ENCODE measurements at regions not wholly inside any gene's neighbourhood (a gene's known extent, or its start where the extent isn't known, plus 50 kb on each side); places are given as distances from the start of the nearest gene placed in this dataset.
A peak's percentile ranks its signal among the peaks of the same experiment; 100 is the strongest.

DNA sequence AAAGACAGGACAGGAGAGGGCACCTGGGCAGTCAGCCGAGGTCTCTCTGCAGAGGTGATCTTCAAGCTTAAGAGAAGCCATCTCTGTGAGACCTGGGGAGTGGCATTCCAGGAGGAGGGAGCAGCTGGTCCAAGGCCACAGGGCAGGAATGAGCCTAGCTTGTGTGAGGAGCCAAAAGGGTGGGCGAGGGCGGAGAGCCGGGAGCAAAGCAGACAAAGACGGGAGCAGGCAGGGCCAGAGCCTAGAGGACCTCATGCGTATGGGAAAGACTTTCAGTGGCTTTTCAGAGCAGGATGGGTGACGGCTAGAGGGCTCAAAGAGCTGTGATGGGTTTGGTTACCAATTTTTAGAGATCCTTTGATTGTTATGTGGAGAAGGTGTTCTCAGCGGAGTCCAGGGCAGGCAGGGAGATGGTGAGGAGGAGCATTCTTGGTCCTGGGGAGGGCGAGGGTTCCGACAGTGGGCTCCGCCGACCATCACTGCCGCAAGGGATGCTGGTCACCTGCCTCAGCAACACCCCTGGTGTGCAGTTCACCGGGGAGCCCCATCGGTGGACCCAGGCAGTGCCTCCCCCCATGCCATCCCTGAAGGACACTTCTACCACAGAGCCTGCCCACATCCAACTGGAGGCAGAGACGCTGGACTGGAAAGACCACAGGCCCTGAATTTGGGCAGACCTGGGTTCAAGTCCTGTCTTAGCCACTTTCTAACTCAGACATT lies 122.9 kb upstream of the IRF2BP2 start:
- no peak for DNase-seq (ENCODE audit: low read depth)

- no peak for DNase-seq (ENCODE audit: low read depth)
Measured at GRCh38 chr1:234732260-234732659, 122.3 kb upstream of the IRF2BP2 start.

GRCh38 chr1:234731569-234732085 lies 121.6 kb upstream of the IRF2BP2 start:
- DNase-seq (ENCODE audit: low read depth) = no peak

GRCh38 chr1:234730770-234731568 lies 121.0 kb upstream of the IRF2BP2 start:
- no peak for DNase-seq (ENCODE audit: low read depth)

GRCh38 chr1:234730475-234730769 lies 120.4 kb upstream of the IRF2BP2 start:
- no peak for DNase-seq (ENCODE audit: low read depth)

- DNase-seq (ENCODE audit: low read depth) = no peak
Measured at GRCh38 chr1:234729561-234730474, 119.8 kb upstream of the IRF2BP2 start.

DNA sequence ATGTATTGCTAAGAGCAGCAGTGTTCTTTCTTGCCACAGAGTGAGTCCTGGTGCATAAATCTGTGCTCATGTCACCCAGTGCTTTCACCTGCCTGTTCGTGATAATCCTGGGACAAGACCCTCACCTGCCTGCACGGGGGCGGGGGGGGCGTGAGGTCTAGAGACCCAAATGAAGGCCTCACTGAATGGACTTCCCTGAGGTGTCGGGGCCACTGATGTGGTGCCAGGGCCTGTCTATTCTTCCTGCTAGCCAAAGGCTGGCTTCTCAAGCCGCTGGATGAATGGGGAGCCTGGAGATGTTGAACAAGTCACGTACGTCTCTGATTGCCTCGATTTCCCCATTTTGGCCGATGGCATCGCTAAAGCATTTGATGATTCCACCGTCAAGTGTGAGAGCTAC lies 118.8 kb upstream of the IRF2BP2 start:
- no peak for DNase-seq (ENCODE audit: low read depth)

- DNase-seq (ENCODE audit: low read depth) = no peak
Measured at GRCh38 chr1:234727018-234727940, 117.3 kb upstream of the IRF2BP2 start.

GRCh38 chr1:234726359-234726943 lies 116.5 kb upstream of the IRF2BP2 start:
- no peak for DNase-seq (ENCODE audit: low read depth)

DNA sequence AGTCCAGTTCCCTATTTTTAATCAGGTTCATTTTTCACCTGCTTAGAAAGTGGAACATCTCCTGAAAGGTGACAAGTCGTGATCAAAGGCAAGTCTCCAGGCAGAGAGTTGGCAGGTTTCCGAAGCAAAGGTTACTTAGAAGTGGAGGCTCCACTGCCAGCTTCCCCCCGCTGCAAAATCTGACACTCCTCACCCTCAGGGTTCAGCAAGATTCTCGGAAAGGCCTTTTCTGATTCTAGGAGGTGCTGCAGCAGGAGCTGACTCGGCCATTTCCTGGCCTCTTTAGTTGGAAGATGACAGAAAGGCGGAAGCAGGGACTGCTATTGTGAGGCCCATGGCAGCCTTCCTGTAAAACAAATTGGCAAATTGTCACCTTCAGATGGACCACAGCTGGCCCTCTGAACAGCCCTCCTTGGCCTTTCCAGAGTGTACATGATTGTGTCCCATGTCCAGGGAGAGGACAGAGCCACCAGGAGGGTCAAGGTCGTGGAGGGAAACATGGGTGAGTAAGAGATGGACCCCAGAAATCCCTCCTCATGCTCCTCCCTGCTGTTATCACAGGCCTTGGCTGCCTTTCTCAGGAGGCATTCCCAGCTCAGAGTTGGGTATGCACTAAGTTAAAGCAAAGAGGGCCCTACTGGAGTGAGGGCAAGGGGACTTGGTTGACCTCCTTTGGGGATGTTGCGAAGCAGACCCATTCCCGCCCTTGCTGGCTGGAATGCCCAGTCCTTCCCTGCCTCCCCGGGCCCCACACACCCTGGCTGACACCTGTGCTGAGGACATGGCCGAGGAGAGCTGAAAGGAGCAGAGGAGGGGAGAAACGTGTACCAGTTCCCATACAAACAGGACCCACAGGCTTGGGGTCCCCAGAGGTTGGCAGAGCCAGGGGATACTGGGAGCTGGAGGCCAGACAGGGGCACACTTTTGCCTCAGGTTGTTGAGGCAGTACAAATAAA lies 115.5 kb upstream of the IRF2BP2 start:
- peak; percentile 41 for DNase-seq (ENCODE audit: low read depth)

DNA sequence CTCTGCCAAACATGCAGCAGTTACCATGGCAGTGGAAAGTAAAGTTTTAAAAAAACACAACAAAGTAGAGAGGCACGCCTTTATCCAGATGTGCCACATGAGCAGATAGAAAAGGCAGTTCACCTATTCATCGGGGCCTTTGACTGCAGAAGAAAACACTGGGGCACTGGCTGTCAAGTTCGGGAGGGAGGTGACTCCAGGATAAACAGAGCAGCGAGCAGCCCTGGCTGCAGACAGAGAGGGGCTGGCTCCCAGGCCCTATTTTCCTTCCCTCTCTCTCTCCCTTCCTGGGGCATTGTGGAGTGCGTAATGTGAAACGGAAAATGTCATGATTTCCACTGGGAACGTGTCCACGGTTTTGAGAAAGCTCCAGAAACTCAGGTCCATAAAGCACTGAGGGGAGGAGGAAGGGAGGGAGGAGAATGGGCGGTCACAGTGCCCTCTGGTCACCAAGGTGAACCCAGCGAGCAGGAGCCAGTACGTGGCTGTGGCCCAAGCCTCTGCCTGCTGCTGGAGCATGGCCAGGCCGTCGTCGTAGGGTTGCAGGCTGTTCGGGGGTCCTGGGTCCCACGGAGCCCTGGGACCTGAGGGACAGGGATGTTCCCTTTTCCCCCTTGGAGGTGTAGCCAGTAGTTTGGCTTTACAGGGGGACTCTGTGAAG lies 114.7 kb upstream of the IRF2BP2 start:
- no peak for DNase-seq (ENCODE audit: low read depth)

- DNase-seq (ENCODE audit: low read depth) = peak; percentile 27
Measured at GRCh38 chr1:234722904-234723720, 113.1 kb upstream of the IRF2BP2 start.

GRCh38 chr1:234722270-234722704 lies 112.3 kb upstream of the IRF2BP2 start:
- no peak for DNase-seq (ENCODE audit: low read depth)

GRCh38 chr1:234721476-234722269 lies 111.7 kb upstream of the IRF2BP2 start:
- no peak for DNase-seq (ENCODE audit: low read depth)

DNA sequence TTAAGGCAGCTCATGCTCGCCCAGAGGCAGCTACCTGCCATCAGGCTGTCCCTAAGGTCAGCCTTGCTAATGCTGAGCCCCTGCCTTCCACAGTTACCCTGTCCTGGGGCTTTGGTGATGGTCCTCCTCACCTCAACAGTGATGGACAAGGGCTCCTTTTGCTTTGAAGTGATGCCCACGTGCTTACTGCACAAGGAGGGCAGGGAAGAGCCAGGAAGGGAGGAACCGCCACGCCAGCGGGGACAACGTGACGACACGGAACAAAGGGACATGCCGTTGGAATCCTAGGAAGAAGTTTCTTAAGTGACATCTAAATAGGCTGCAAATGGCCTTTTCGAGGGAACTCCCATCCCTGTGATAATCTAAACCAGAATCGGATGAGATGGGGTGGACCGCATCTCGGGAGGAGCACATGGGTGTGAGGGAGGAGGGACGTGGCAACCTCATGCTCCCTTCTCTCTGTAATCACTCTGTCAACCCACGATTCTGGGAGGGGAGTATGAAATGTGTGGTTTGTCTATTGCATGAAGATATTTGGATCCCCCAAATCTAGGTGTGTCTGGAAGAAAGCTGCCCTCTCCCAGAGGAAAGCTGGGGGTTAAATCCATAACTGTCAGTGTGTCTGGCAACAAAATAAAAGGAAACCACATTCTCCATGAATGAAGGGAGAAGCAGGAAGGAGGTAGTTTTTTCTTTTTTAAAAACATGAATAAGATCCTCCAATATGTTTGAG lies 110.9 kb upstream of the IRF2BP2 start:
- no peak for DNase-seq (ENCODE audit: low read depth)

GRCh38 chr1:234719454-234720251 lies 109.7 kb upstream of the IRF2BP2 start:
- no peak for DNase-seq (ENCODE audit: low read depth)

Data from activated T-helper 1 cell treated with Interleukin-2 at 50 U/mL for 16 hours (primary cell).